ENCODE measurements at regions not wholly inside any gene's neighbourhood (a gene's known extent, or its start where the extent isn't known, plus 50 kb on each side); places are given as distances from the start of the nearest gene placed in this dataset.

- DNase-seq (ENCODE audit: low read depth in 2 of 2) = no peak
- Histone ChIP-seq H3K4me3 (replicated peaks in 1 of 4; ENCODE audit: control extremely low read depth in 1 of 4, insufficient read depth in 1 of 4, low read depth in 3 of 4, low read length in 4 of 4) (no peak overlapping the region), H3K27ac (ENCODE audit: insufficient read depth, low read length) (no peak overlapping the region), H4K20me1 (ENCODE audit: control insufficient read depth, extremely low read depth, insufficient read depth, low read length) (no peaks in the 10 kb centered on the region), H3K27me3 (ENCODE audit: control insufficient read depth, insufficient read depth, low read length) (peaks cover 7% of the 10 kb centered on the region), H3K4me2 (ENCODE audit: extremely low read depth, insufficient read depth, low read length) (no peak overlapping the region), H3K79me2 (ENCODE audit: control insufficient read depth, insufficient read depth, low read length) (no peaks in the 10 kb centered on the region), H3K36me3 (ENCODE audit: control insufficient read depth, insufficient read depth, low read length) (no peaks in the 10 kb centered on the region), H3K9me3 (ENCODE audit: control insufficient read depth, insufficient read depth, low read depth, low read length) (no peaks in the 10 kb centered on the region), H2AFZ (ENCODE audit: low read length) (no peak overlapping the region), H3K9ac (ENCODE audit: insufficient read depth, low read length) (no peak overlapping the region), H3K4me1 (ENCODE audit: control insufficient read depth, extremely low read depth, insufficient read depth, low read length) (no peaks in the 10 kb centered on the region)
- TF ChIP-seq EZH2 (IDR thresholded peaks at IDR 0.05; ENCODE audit: low read length, missing control alignments) (no peak), CTCF (conservative IDR thresholded peaks at IDR 0.05 in 1 of 2, IDR thresholded peaks at IDR 0.05 in 1 of 2; ENCODE audit: low read depth in 1 of 2, low read length in 2 of 2) (no peak)
Measured at GRCh38 chr10:78357141-78358063, 323.7 kb downstream of the RPS24 start.

GRCh38 chr10:78358351-78358750 lies 324.7 kb downstream of the RPS24 start:
- Histone ChIP-seq H3K36me3 (ENCODE audit: control insufficient read depth, insufficient read depth, low read length) (no peaks in the 10 kb centered on the region), H4K20me1 (ENCODE audit: control insufficient read depth, extremely low read depth, insufficient read depth, low read length) (no peaks in the 10 kb centered on the region), H3K79me2 (ENCODE audit: control insufficient read depth, insufficient read depth, low read length) (no peaks in the 10 kb centered on the region), H3K4me2 (ENCODE audit: extremely low read depth, insufficient read depth, low read length) (no peak overlapping the region), H3K27me3 (ENCODE audit: control insufficient read depth, insufficient read depth, low read length) (peaks cover 7% of the 10 kb centered on the region), H3K4me1 (ENCODE audit: control insufficient read depth, extremely low read depth, insufficient read depth, low read length) (no peaks in the 10 kb centered on the region), H3K9ac (ENCODE audit: insufficient read depth, low read length) (no peak overlapping the region), H2AFZ (ENCODE audit: low read length) (no peak overlapping the region), H3K4me3 (replicated peaks in 1 of 4; ENCODE audit: control extremely low read depth in 1 of 4, insufficient read depth in 1 of 4, low read depth in 3 of 4, low read length in 4 of 4) (no peak overlapping the region), H3K9me3 (ENCODE audit: control insufficient read depth, insufficient read depth, low read depth, low read length) (no peaks in the 10 kb centered on the region), H3K27ac (ENCODE audit: insufficient read depth, low read length) (no peak overlapping the region)
- DNase-seq (ENCODE audit: low read depth in 2 of 2) = no peak
- TF ChIP-seq CTCF (conservative IDR thresholded peaks at IDR 0.05 in 1 of 2, IDR thresholded peaks at IDR 0.05 in 1 of 2; ENCODE audit: low read depth in 1 of 2, low read length in 2 of 2) (no peak), EZH2 (IDR thresholded peaks at IDR 0.05; ENCODE audit: low read length, missing control alignments) (no peak)

GRCh38 chr10:78358982-78359381 lies 325.3 kb downstream of the RPS24 start:
- no peak overlapping the region for H3K27ac ChIP-seq (ENCODE audit: insufficient read depth, low read length)
- H3K79me2 ChIP-seq (ENCODE audit: control insufficient read depth, insufficient read depth, low read length) = no peaks in the 10 kb centered on the region
- no peaks in the 10 kb centered on the region for H3K36me3 ChIP-seq (ENCODE audit: control insufficient read depth, insufficient read depth, low read length)
- H4K20me1 ChIP-seq (ENCODE audit: control insufficient read depth, extremely low read depth, insufficient read depth, low read length) = no peaks in the 10 kb centered on the region
- no peaks in the 10 kb centered on the region for H3K4me1 ChIP-seq (ENCODE audit: control insufficient read depth, extremely low read depth, insufficient read depth, low read length)
- H3K4me2 ChIP-seq (ENCODE audit: extremely low read depth, insufficient read depth, low read length) = no peak overlapping the region
- H3K27me3 ChIP-seq (ENCODE audit: control insufficient read depth, insufficient read depth, low read length) = peaks cover 7% of the 10 kb centered on the region
- H3K4me3 ChIP-seq (replicated peaks in 1 of 4; ENCODE audit: control extremely low read depth in 1 of 4, insufficient read depth in 1 of 4, low read depth in 3 of 4, low read length in 4 of 4) = no peak overlapping the region
- H2AFZ ChIP-seq (ENCODE audit: low read length) = no peak overlapping the region
- H3K9me3 ChIP-seq (ENCODE audit: control insufficient read depth, insufficient read depth, low read depth, low read length) = no peaks in the 10 kb centered on the region
- DNase-seq (ENCODE audit: low read depth in 2 of 2) = no peak
- H3K9ac ChIP-seq (ENCODE audit: insufficient read depth, low read length) = no peak overlapping the region
- TF ChIP-seq EZH2 (IDR thresholded peaks at IDR 0.05; ENCODE audit: low read length, missing control alignments) (no peak), CTCF (conservative IDR thresholded peaks at IDR 0.05 in 1 of 2, IDR thresholded peaks at IDR 0.05 in 1 of 2; ENCODE audit: low read depth in 1 of 2, low read length in 2 of 2) (no peak)
